Progenitor cell of endocrine pancreas (in vitro differentiated cells): ENCODE measurements at regions not wholly inside any gene's neighbourhood (a gene's known extent, or its start where the extent isn't known, plus 50 kb on each side); places are given as distances from the start of the nearest gene placed in this dataset.
A peak's percentile ranks its signal among the peaks of the same experiment; 100 is the strongest.
"Not testable (repeated sequence)": the region's sequence is repeated elsewhere in the genome, so short reads cannot be mapped to it uniquely, and the experiment has no call there.

Experiments
- DNase-seq: peaks from one replicate; pipeline ENCODE4 v3.0.0; 2021; ENCODE audit warnings: low spot score; ENCODE audit not compliant: unreplicated experiment
- H3K27ac Mint-ChIP-seq: 2 replicates; pipeline ENCODE4 v1.8.0; 2021; ENCODE audit warnings: mild to moderate bottlenecking, moderate library complexity, mixed read lengths
- H3K27me3 Mint-ChIP-seq: 2 replicates; pipeline ENCODE4 v1.8.0; 2021; ENCODE audit warnings: mixed read lengths
- H3K36me3 Mint-ChIP-seq: 2 replicates; pipeline ENCODE4 v1.8.0; 2022; ENCODE audit warnings: mixed read lengths; ENCODE audit not compliant: insufficient read depth
- H3K4me1 Mint-ChIP-seq: 2 replicates; pipeline ENCODE4 v1.8.0; 2021; ENCODE audit warnings: low read depth, mixed read lengths
- H3K4me3 Mint-ChIP-seq: 2 replicates; pipeline ENCODE4 v1.8.0; 2021; ENCODE audit warnings: low read depth, mild to moderate bottlenecking, moderate library complexity, mixed read lengths
- H3K9me3 Mint-ChIP-seq: 2 replicates; pipeline ENCODE4 v1.8.0; 2021; ENCODE audit warnings: low read depth, mixed read lengths
- CTCF ChIP-seq: fragments of 200-600 bp; sonication (generic); IDR thresholded peaks from one replicate; pipeline ENCODE4 v1.5.0; 2021; ENCODE audit warnings: antibody characterized with exemption, mild to moderate bottlenecking; ENCODE audit not compliant: unreplicated experiment

DNA sequence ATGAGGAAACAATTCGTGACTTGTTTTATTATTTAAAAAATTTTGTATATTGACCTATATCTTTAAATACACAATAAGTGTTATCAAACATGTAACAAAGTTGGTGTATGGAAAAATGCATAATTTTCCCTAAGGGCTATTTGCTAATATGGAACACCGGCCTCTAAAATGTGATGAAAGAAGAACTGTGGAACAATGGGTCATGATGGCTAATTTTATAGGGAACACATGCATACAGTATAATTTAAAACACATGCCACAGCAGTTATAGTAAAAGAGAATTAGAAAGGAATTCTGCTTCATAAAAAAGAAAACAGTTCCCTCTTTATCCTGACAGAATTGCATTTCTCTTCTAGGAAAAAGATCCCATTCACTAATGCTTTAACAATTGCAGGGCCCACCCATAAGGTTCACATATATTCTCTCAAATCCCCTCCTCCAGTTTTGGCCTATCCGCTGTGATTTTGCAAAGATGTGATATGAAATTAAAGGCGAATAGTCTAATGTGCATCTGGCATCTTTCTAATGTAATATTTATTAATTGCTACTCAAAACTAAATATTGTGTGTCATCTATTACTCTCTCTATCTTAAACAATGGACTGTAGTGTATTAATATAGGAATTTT is 628.1 kb upstream of the CITED2 start:
- Mint-ChIP-seq H3K36me3 (no peaks in the 10 kb centered on the region), H3K27me3 (no peaks in the 10 kb centered on the region), H3K4me3 (no peak overlapping the region), H3K4me1 (peaks cover 6% of the 10 kb centered on the region), H3K9me3 (peaks cover 1% of the 10 kb centered on the region), H3K27ac (no peak overlapping the region)
- DNase-seq = no peak
- no peak for TF ChIP-seq CTCF

- DNase-seq = no peak
- Mint-ChIP-seq H3K4me3 (no peak overlapping the region), H3K9me3 (no peaks in the 10 kb centered on the region), H3K36me3 (no peaks in the 10 kb centered on the region), H3K27me3 (no peaks in the 10 kb centered on the region), H3K4me1 (peaks cover 6% of the 10 kb centered on the region), H3K27ac (no peak overlapping the region)
- TF ChIP-seq CTCF = no peak
These were observed 627.4 kb upstream of the CITED2 start for GRCh38 chr6:140001821-140002341.

GRCh38 chr6:140001005-140001404 is 626.6 kb upstream of the CITED2 start:
- no peak for DNase-seq
- Mint-ChIP-seq H3K4me1 (peaks cover 8% of the 10 kb centered on the region), H3K9me3 (no peaks in the 10 kb centered on the region), H3K4me3 (no peak overlapping the region), H3K27ac (no peak overlapping the region), H3K36me3 (no peaks in the 10 kb centered on the region), H3K27me3 (no peaks in the 10 kb centered on the region)
- no peak for TF ChIP-seq CTCF

DNA sequence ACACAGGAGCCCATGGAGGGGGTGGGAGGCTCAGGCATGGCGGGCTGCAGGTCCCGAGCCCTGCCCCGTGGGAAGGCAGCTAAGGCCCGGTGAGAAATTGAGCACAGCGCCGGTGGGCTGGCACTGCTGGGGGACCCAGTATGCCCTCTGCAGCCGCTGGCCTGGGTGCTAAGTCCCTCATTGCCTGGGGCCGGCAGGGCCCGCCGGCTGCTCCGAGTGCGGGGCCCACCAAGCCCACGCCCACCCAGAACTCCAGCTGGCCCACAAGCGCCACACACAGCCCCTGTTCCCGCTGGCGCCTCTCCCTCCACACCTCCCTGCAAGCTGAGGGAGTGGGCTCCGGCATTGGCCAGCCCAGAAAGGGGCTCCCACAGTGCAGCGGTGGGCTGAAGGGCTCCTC is 625.2 kb upstream of the CITED2 start:
- H3K4me3 Mint-ChIP-seq, H3K27me3 Mint-ChIP-seq, H3K36me3 Mint-ChIP-seq, H3K27ac Mint-ChIP-seq, H3K4me1 Mint-ChIP-seq, H3K9me3 Mint-ChIP-seq, DNase-seq: not testable (repeated sequence)

- H3K4me1 Mint-ChIP-seq, H3K4me3 Mint-ChIP-seq, H3K9me3 Mint-ChIP-seq, DNase-seq, H3K27ac Mint-ChIP-seq, H3K36me3 Mint-ChIP-seq, H3K27me3 Mint-ChIP-seq: not testable (repeated sequence)
These were observed 624.0 kb upstream of the CITED2 start for GRCh38 chr6:139998478-139998877.

DNA sequence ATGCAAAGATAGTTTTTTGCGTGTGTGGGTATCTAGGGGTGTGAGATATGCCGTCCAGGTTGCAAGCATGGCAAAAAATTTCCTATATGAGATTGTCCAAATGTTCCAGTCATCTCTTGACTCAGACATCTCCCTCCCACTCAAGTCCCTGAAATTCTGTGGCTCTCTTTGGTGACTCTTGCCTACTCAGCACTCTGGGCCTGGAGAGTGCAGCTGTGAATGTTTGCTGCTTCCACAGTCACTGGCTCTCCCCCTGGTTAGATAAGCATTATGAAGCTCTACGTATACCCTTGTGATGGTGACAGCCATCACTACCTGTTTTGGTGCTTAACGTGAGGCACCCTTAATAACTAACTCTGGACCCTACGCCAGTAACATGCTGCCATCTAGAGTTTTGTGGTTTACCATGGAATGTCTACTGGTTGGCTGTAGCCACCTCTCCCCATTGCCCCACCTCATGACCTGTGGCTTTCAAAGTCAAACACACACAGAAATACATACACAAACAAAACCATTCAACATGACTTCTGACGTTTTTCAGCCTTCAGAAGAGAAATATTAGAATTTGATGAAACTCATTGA is 621.9 kb upstream of the CITED2 start:
- H3K9me3 Mint-ChIP-seq = peaks cover 4% of the 10 kb centered on the region
- H3K4me1 Mint-ChIP-seq = peaks cover 4% of the 10 kb centered on the region
- H3K4me3 Mint-ChIP-seq = no peak overlapping the region
- peak; percentile 23 for TF ChIP-seq CTCF
- H3K27ac Mint-ChIP-seq = no peak overlapping the region
- H3K36me3 Mint-ChIP-seq = no peaks in the 10 kb centered on the region
- DNase-seq = no peak
- H3K27me3 Mint-ChIP-seq = no peaks in the 10 kb centered on the region
